ENCODE measurements at regions not wholly inside any gene's neighbourhood (a gene's known extent, or its start where the extent isn't known, plus 50 kb on each side); places are given as distances from the start of the nearest gene placed in this dataset.
A peak's percentile ranks its signal among the peaks of the same experiment; 100 is the strongest.

DNA sequence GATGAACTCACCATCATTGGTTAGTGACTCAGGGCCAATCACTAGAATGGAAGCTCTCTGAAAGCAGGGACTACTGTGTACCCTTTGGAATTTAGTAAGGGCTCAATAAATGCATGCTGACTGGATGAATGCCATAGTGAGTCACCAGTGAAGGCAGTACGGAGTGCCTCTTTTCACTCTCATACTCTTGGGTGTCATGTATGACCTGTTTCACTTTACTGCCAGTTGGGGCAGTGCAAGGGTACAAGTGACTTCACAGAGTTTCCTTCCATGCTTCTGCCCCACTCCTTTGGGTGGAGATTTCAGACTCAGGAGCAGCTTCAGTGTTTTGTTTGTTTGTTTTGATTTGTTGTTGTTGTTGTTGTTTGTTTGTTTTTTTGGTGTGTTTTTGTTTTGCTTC lies 57.7 kb downstream of the SOX3 start:
- TF ChIP-seq EZH2 (IDR thresholded peaks at IDR 0.05; ENCODE audit: low read depth, unreplicated experiment) (no peak), ZNF331 (CRISPR knock-in tag; IDR thresholded peaks at IDR 0.05; ENCODE audit: low read depth) (no peak), ZNF114 (CRISPR knock-in tag; IDR thresholded peaks at IDR 0.05) (no peak), POLR2AphosphoS5 (IDR thresholded peaks at IDR 0.05; ENCODE audit: low read depth) (no peak)
- TF ChIP-seq, protein P1, sequence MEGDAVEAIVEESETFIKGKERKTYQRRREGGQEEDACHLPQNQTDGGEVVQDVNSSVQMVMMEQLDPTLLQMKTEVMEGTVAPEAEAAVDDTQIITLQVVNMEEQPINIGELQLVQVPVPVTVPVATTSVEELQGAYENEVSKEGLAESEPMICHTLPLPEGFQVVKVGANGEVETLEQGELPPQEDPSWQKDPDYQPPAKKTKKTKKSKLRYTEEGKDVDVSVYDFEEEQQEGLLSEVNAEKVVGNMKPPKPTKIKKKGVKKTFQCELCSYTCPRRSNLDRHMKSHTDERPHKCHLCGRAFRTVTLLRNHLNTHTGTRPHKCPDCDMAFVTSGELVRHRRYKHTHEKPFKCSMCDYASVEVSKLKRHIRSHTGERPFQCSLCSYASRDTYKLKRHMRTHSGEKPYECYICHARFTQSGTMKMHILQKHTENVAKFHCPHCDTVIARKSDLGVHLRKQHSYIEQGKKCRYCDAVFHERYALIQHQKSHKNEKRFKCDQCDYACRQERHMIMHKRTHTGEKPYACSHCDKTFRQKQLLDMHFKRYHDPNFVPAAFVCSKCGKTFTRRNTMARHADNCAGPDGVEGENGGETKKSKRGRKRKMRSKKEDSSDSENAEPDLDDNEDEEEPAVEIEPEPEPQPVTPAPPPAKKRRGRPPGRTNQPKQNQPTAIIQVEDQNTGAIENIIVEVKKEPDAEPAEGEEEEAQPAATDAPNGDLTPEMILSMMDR (conservative IDR thresholded peaks at IDR 0.05; ENCODE audit: low read depth in 2 of 2): peak in 1 of 2 experiments; percentile 13; a peak in 1 of 4 replicates
- ATAC-seq: no peak
- no peak overlapping the region for H3K4me2 ChIP-seq
- H3K27me3 ChIP-seq (ENCODE audit: insufficient read depth): no peaks in the 10 kb centered on the region
- Mint-ChIP-seq H3K27ac (no peak overlapping the region; the same call in 1 of the 2 replicates), H3K4me3 (no peak overlapping the region), H3K9me3 (no peaks in the 10 kb centered on the region), H3K36me3 (ENCODE audit: low read depth) (no peaks in the 10 kb centered on the region), H3K27me3 (ENCODE audit: insufficient read depth, low read depth, poor library complexity) (peaks cover 2% of the 10 kb centered on the region), H3K4me1 (peaks cover under 1% of the 10 kb centered on the region; the same call in 1 of the 3 replicates)
- H3F3A ChIP-seq (replicated peaks; ENCODE audit: low read depth): no peaks in the 10 kb centered on the region
- no peak overlapping the region for H3K4me3 ChIP-seq
- H3K27ac ChIP-seq (ENCODE audit: low read depth): no peak overlapping the region
- H3K9me2 ChIP-seq (ENCODE audit: insufficient read depth): no peaks in the 10 kb centered on the region
- no peak for DNase-seq (ENCODE audit: low spot score)
- no peaks in the 10 kb centered on the region for H3K79me2 ChIP-seq (replicated peaks; ENCODE audit: insufficient read depth)
- H3K36me3 ChIP-seq (ENCODE audit: insufficient read depth): no peaks in the 10 kb centered on the region
- no peaks in the 10 kb centered on the region for H4K20me1 ChIP-seq (replicated peaks; ENCODE audit: insufficient read depth)
- H3K4me1 ChIP-seq (ENCODE audit: insufficient read depth): no peaks in the 10 kb centered on the region
- H2AFZ ChIP-seq: no peak overlapping the region

DNA sequence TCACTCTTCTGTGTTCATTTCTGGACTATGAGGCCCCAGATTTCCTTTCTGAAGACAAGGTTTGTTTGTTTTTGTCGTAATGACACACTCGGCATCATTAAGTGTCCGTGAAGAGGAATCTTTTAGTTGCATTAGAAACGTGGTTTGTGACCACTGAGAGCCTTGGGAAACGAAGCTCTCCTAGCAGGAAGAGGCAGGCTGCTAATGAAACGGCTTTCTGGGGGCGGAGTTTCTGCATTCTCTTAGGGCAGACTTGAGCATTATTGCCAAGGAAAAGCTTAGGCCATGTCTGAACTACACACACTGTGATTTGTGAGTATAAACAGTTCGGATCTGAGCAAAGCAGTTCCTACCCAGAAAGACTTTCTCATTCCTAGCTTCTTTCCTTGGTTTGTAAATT lies 64.0 kb downstream of the SOX3 start:
- Histone ChIP-seq H3K4me1 (ENCODE audit: insufficient read depth) (peaks cover 21% of the 10 kb centered on the region), H3K79me2 (replicated peaks; ENCODE audit: insufficient read depth) (no peaks in the 10 kb centered on the region), H4K20me1 (replicated peaks; ENCODE audit: insufficient read depth) (no peaks in the 10 kb centered on the region), H3K36me3 (ENCODE audit: insufficient read depth) (no peaks in the 10 kb centered on the region), H3K4me3 (no peak overlapping the region), H3K9me2 (ENCODE audit: insufficient read depth) (no peaks in the 10 kb centered on the region), H3K27me3 (ENCODE audit: insufficient read depth) (peaks cover 20% of the 10 kb centered on the region), H3K4me2 (no peak overlapping the region), H3K27ac (ENCODE audit: low read depth) (no peak overlapping the region), H2AFZ (0 out of 2 replicates have a peak overlapping the region, but pooled peaks have one; percentile 36), H3F3A (replicated peaks; ENCODE audit: low read depth) (no peaks in the 10 kb centered on the region)
- ATAC-seq (peak; percentile 14; the same call in 2 of the 3 replicates), DNase-seq (ENCODE audit: low spot score) (peak; percentile 37)
- Mint-ChIP-seq H3K4me3 (no peak overlapping the region), H3K9me3 (no peaks in the 10 kb centered on the region), H3K4me1 (peaks cover 17% of the 10 kb centered on the region), H3K36me3 (ENCODE audit: low read depth) (no peaks in the 10 kb centered on the region), H3K27me3 (ENCODE audit: insufficient read depth, low read depth, poor library complexity) (peaks cover 2% of the 10 kb centered on the region), H3K27ac (no peak overlapping the region; the same call in 1 of the 2 replicates)
- TF ChIP-seq POLR2AphosphoS5 (IDR thresholded peaks at IDR 0.05; ENCODE audit: low read depth): no peak
- TF ChIP-seq, protein P2, sequence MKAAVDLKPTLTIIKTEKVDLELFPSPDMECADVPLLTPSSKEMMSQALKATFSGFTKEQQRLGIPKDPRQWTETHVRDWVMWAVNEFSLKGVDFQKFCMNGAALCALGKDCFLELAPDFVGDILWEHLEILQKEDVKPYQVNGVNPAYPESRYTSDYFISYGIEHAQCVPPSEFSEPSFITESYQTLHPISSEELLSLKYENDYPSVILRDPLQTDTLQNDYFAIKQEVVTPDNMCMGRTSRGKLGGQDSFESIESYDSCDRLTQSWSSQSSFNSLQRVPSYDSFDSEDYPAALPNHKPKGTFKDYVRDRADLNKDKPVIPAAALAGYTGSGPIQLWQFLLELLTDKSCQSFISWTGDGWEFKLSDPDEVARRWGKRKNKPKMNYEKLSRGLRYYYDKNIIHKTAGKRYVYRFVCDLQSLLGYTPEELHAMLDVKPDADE (IDR thresholded peaks at IDR 0.05): no peak
- no peak for TF ChIP-seq CREB1 (CRISPR knock-in tag; IDR thresholded peaks at IDR 0.05; ENCODE audit: low read depth)
- TF ChIP-seq STAT1 (IDR thresholded peaks at IDR 0.05; ENCODE audit: unreplicated experiment): no peak
- no peak for TF ChIP-seq ZNF331 (CRISPR knock-in tag; IDR thresholded peaks at IDR 0.05; ENCODE audit: low read depth)
- no peak for TF ChIP-seq EZH2phosphoT487 (IDR thresholded peaks at IDR 0.05; ENCODE audit: unreplicated experiment)
- TF ChIP-seq ZNF114 (CRISPR knock-in tag; IDR thresholded peaks at IDR 0.05): no peak
- TF ChIP-seq, protein P3, sequence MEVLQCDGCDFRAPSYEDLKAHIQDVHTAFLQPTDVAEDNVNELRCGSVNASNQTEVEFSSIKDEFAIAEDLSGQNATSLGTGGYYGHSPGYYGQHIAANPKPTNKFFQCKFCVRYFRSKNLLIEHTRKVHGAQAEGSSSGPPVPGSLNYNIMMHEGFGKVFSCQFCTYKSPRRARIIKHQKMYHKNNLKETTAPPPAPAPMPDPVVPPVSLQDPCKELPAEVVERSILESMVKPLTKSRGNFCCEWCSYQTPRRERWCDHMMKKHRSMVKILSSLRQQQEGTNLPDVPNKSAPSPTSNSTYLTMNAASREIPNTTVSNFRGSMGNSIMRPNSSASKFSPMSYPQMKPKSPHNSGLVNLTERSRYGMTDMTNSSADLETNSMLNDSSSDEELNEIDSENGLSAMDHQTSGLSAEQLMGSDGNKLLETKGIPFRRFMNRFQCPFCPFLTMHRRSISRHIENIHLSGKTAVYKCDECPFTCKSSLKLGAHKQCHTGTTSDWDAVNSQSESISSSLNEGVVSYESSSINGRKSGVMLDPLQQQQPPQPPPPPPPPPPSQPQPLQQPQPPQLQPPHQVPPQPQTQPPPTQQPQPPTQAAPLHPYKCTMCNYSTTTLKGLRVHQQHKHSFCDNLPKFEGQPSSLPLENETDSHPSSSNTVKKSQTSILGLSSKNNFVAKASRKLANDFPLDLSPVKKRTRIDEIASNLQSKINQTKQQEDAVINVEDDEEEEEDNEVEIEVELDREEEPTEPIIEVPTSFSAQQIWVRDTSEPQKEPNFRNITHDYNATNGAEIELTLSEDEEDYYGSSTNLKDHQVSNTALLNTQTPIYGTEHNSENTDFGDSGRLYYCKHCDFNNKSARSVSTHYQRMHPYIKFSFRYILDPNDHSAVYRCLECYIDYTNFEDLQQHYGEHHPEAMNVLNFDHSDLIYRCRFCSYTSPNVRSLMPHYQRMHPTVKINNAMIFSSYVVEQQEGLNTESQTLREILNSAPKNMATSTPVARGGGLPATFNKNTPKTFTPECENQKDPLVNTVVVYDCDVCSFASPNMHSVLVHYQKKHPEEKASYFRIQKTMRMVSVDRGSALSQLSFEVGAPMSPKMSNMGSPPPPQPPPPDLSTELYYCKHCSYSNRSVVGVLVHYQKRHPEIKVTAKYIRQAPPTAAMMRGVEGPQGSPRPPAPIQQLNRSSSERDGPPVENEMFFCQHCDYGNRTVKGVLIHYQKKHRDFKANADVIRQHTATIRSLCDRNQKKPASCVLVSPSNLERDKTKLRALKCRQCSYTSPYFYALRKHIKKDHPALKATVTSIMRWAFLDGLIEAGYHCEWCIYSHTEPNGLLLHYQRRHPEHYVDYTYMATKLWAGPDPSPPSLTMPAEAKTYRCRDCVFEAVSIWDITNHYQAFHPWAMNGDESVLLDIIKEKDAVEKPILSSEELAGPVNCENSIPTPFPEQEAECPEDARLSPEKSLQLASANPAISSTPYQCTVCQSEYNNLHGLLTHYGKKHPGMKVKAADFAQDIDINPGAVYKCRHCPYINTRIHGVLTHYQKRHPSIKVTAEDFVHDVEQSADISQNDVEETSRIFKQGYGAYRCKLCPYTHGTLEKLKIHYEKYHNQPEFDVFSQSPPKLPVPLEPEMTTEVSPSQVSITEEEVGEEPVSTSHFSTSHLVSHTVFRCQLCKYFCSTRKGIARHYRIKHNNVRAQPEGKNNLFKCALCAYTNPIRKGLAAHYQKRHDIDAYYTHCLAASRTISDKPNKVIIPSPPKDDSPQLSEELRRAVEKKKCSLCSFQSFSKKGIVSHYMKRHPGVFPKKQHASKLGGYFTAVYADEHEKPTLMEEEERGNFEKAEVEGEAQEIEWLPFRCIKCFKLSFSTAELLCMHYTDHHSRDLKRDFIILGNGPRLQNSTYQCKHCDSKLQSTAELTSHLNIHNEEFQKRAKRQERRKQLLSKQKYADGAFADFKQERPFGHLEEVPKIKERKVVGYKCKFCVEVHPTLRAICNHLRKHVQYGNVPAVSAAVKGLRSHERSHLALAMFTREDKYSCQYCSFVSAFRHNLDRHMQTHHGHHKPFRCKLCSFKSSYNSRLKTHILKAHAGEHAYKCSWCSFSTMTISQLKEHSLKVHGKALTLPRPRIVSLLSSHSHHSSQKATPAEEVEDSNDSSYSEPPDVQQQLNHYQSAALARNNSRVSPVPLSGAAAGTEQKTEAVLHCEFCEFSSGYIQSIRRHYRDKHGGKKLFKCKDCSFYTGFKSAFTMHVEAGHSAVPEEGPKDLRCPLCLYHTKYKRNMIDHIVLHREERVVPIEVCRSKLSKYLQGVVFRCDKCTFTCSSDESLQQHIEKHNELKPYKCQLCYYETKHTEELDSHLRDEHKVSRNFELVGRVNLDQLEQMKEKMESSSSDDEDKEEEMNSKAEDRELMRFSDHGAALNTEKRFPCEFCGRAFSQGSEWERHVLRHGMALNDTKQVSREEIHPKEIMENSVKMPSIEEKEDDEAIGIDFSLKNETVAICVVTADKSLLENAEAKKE (CRISPR knock-in tag; IDR thresholded peaks at IDR 0.05): no peak
- TF ChIP-seq NANOG (IDR thresholded peaks at IDR 0.05; ENCODE audit: borderline replicate concordance): no peak
- TF ChIP-seq EZH2 (IDR thresholded peaks at IDR 0.05; ENCODE audit: low read depth, unreplicated experiment): no peak

Measured in GM23338 (cell line).